SU-DHL-6 (cell line): ENCODE measurements at regions not wholly inside any gene's neighbourhood (a gene's known extent, or its start where the extent isn't known, plus 50 kb on each side); places are given as distances from the start of the nearest gene placed in this dataset.

Experiments used
- CTCF ChIP-seq: fragments of 200-600 bp; sonication (generic); IDR thresholded peaks from one replicate; pipeline ENCODE4 v1.5.1; 2017; ENCODE audit warnings: antibody characterized with exemption, mild to moderate bottlenecking, low read length, moderate library complexity; ENCODE audit not compliant: insufficient read depth, poor library complexity, severe bottlenecking
- EZH2phosphoT487 ChIP-seq: fragments of 200-600 bp; sonication (generic), shearing (Covaris generic); conservative IDR thresholded peaks from 2 replicates; pipeline ENCODE4 v1.6.1; 2018; ENCODE audit warnings: mild to moderate bottlenecking, antibody characterized with exemption, low read length, moderate library complexity, mixed read lengths

GRCh38 chr2:12068796-12069538 lies 322.5 kb downstream of the LPIN1 start:
- TF ChIP-seq CTCF (no peak), EZH2phosphoT487 (no peak)
